HCT116 (cell line): ENCODE measurements at regions not wholly inside any gene's neighbourhood (a gene's known extent, or its start where the extent isn't known, plus 50 kb on each side); places are given as distances from the start of the nearest gene placed in this dataset.

Source experiments
- ATAC-seq: fragments of 200-7000 bp; cut with Tn5 transposase; 2 replicates; pipeline ENCODE4 v1.9.1; 2020; ENCODE audit warnings: mild to moderate bottlenecking, moderate library complexity
- BruUV-seq: library from RNA; stranded (reverse); fragments of 400-500 nt; replicated peaks from 2 replicates; lab custom pipeline; 2021; lab: Mats Ljungman, UMichigan
- CTCF ChIA-PET: fragments of 300-600 bp; sonication (Branson Sonifier 250); formaldehyde crosslinking; loops from one replicate; lab custom pipeline; 2021; ENCODE audit warnings: antibody characterized with exemption; lab: Charles Lee
- POLR2A ChIA-PET: fragments of 300-600, 350-600 bp; sonication (Branson Sonifier 250); formaldehyde crosslinking; loops from one replicate; lab custom pipeline; 2021; ENCODE audit warnings: antibody characterized with exemption; lab: Charles Lee
- RAD21 ChIA-PET, 2 experiments: fragments of 300-600 bp; sonication (Branson Sonifier 250); formaldehyde crosslinking; loops; one replicate each; lab custom pipeline; 2023; ENCODE audit warnings: low total read pairs in 2 of 2; ENCODE audit not compliant: uncharacterized antibody in 2 of 2, unreplicated experiment in 2 of 2, low non-redundant PET in 1 of 2; lab: Charles Lee
- DNase-seq: peaks from one replicate; pipeline ENCODE4 v3.0.0-alpha.2; 2010; ENCODE audit warnings: low read depth, low spot score
- H2AFZ ChIP-seq: fragments of 200-600 bp; shearing (Covaris generic), sonication (generic); 2 replicates; pipeline ENCODE4 v1.6.1; 2017; ENCODE audit warnings: low read depth, mixed run types, mixed read lengths, antibody characterized with exemption, low read length; ENCODE audit not compliant: poor library complexity, severe bottlenecking
- H3K27ac ChIP-seq: 2 replicates; pipeline ENCODE4 v1.5.1; 2012; ENCODE audit warnings: low read depth, low read length
- H3K27me3 ChIP-seq: fragments of 200-600 bp; sonication (generic); 2 replicates; pipeline ENCODE4 v1.6.1; 2016; ENCODE audit warnings: mixed run types, low read length, mixed read lengths; ENCODE audit not compliant: insufficient read depth
- H3K36me3 ChIP-seq, 2 experiments: fragments of 200-500 bp in 1 of 2; fragments of 200-600 bp in 1 of 2; sonication (Bioruptor generic) in 1 of 2; sonication (generic) in 1 of 2; 2 replicates each; pipeline versions ENCODE4 v1.5.1 to v1.6.1; 2014 to 2016; ENCODE audit warnings: low read length in 2 of 2, inconsistent platforms in 1 of 2, mixed read lengths in 1 of 2, mixed run types in 1 of 2; ENCODE audit not compliant: insufficient read depth in 2 of 2, control insufficient read depth in 1 of 2
- H3K4me1 ChIP-seq, 2 experiments: fragments of 200-600 bp in 1 of 2; sonication (generic) in 1 of 2; 2 replicates each; pipeline versions ENCODE4 v1.5.1 to v1.6.1; 2012 to 2017; ENCODE audit warnings: low read length in 2 of 2, inconsistent platforms in 1 of 2, mild to moderate bottlenecking in 1 of 2, mixed read lengths in 1 of 2, mixed run types in 1 of 2, moderate library complexity in 1 of 2; ENCODE audit not compliant: insufficient read depth in 2 of 2, control insufficient read depth in 1 of 2
- H3K4me2 ChIP-seq: fragments of 200-600 bp; sonication (generic); 2 replicates; pipeline ENCODE4 v1.6.1; 2017; ENCODE audit warnings: mixed run types, low read length, mixed read lengths
- H3K4me3 ChIP-seq, 2 experiments: fragments of 200-600 bp in 1 of 2; sonication (generic) in 1 of 2; replicated peaks in 1 of 2; 2 replicates each; pipeline ENCODE4 v1.5.1; 2011 to 2016; ENCODE audit warnings: low read length in 2 of 2, control low read depth in 1 of 2, low read depth in 1 of 2, mild to moderate bottlenecking in 1 of 2, mixed read lengths in 1 of 2, mixed run types in 1 of 2
- H3K79me2 ChIP-seq: fragments of 200-600 bp; sonication (generic); 2 replicates; pipeline ENCODE4 v1.6.1; 2017; ENCODE audit warnings: mild to moderate bottlenecking, mixed run types, low read length, moderate library complexity, mixed read lengths; ENCODE audit not compliant: insufficient read depth
- H3K9ac ChIP-seq: fragments of 200-600 bp; sonication (generic); 2 replicates; pipeline ENCODE4 v1.6.1; 2016; ENCODE audit warnings: low read length, mixed read lengths
- H3K9me2 ChIP-seq: fragments of 200-600 bp; sonication (generic), shearing (Covaris generic); 2 replicates; pipeline ENCODE4 v1.6.1; 2017; ENCODE audit warnings: mixed run types, mild to moderate bottlenecking, moderate library complexity; ENCODE audit not compliant: insufficient read depth
- H3K9me3 ChIP-seq, 2 experiments: fragments of 200-500 bp in 1 of 2; fragments of 200-600 bp in 1 of 2; sonication (Bioruptor generic) in 1 of 2; sonication (generic) in 1 of 2; 2 replicates each; pipeline ENCODE4 v1.6.1; 2014 to 2017; ENCODE audit warnings: low read length in 2 of 2, mixed read lengths in 2 of 2, inconsistent platforms in 1 of 2, low read depth in 1 of 2, mild to moderate bottlenecking in 1 of 2, mixed run types in 1 of 2, moderate library complexity in 1 of 2; ENCODE audit not compliant: control insufficient read depth in 1 of 2, insufficient read depth in 1 of 2
- H4K20me1 ChIP-seq: fragments of 200-600 bp; sonication (generic), shearing (Covaris generic); 2 replicates; pipeline ENCODE4 v1.6.1; 2017; ENCODE audit warnings: mixed run types, mild to moderate bottlenecking, moderate library complexity; ENCODE audit not compliant: insufficient read depth
- CBX3 ChIP-seq: IDR thresholded peaks from 2 replicates; pipeline ENCODE4 v1.6.1; 2012; ENCODE audit warnings: low read depth
- EGR1 ChIP-seq: IDR thresholded peaks from 2 replicates; pipeline ENCODE4 v1.6.1; 2012; ENCODE audit warnings: low read depth
- EZH2 ChIP-seq: fragments of 200-600 bp; sonication (generic); IDR thresholded peaks from 2 replicates; pipeline ENCODE4 v1.6.1; 2017; ENCODE audit warnings: antibody characterized with exemption, mixed run types
- EZH2phosphoT487 ChIP-seq: fragments of 200-600 bp; IDR thresholded peaks from 2 replicates; pipeline ENCODE4 v1.6.1; 2018; ENCODE audit warnings: antibody characterized with exemption, borderline replicate concordance
- JUND ChIP-seq: IDR thresholded peaks from 2 replicates; pipeline ENCODE4 v1.6.1; 2012
- MAX ChIP-seq: IDR thresholded peaks from 2 replicates; pipeline ENCODE4 v1.6.1; 2012
- POLR2A ChIP-seq: IDR thresholded peaks from 2 replicates; pipeline ENCODE4 v1.7.0; 2011; ENCODE audit warnings: borderline replicate concordance; ENCODE audit not compliant: insufficient read depth, insufficient read length; ENCODE audit errors: extremely low read depth
- POLR2AphosphoS5 ChIP-seq: IDR thresholded peaks from 2 replicates; pipeline ENCODE4 v1.6.1; 2011; ENCODE audit warnings: mild to moderate bottlenecking, low read depth, low read length, moderate library complexity
- RAD21 ChIP-seq: IDR thresholded peaks from 2 replicates; pipeline ENCODE4 v1.6.1; 2012; ENCODE audit warnings: low read depth, mild to moderate bottlenecking
- SIN3A ChIP-seq: IDR thresholded peaks from 2 replicates; pipeline ENCODE4 v1.6.1; 2012; ENCODE audit warnings: low read depth
- SRF ChIP-seq: IDR thresholded peaks from 2 replicates; pipeline ENCODE4 v1.6.1; 2012; ENCODE audit warnings: low read depth
- YY1 ChIP-seq: IDR thresholded peaks from 2 replicates; pipeline ENCODE4 v1.6.1; 2011; ENCODE audit warnings: low read length, low read depth, moderate library complexity, mild to moderate bottlenecking; ENCODE audit not compliant: insufficient replicate concordance; ENCODE audit errors: extremely low read depth
- intact Hi-C: fragments of 100-400 bp; cut with micrococcal nuclease; formaldehyde crosslinking; loops from 2 replicates; pipeline ENCODE4 v1.10.0; 2022
- TF ChIP-seq, protein P1 (sequence below): IDR thresholded peaks from 2 replicates; pipeline ENCODE4 v1.6.1; 2012
- TF ChIP-seq, protein P2 (sequence below), 3 experiments: fragments of 200-600 bp in 1 of 3; sonication (generic) in 1 of 3; IDR thresholded peaks in 2 of 3; conservative IDR thresholded peaks in 1 of 3; 2 replicates each; pipeline ENCODE4 v1.5.1; 2012 to 2017; ENCODE audit warnings: low read depth in 2 of 3, low read length in 2 of 3, antibody characterized with exemption in 1 of 3, borderline replicate concordance in 1 of 3, control low read depth in 1 of 3, mild to moderate bottlenecking in 1 of 3, mixed read lengths in 1 of 3, mixed run types in 1 of 3, moderate library complexity in 1 of 3; ENCODE audit not compliant: insufficient read depth in 1 of 3

- no peak overlapping the region for H2AFZ ChIP-seq
- peaks cover 3 to 26% of the 10 kb centered on the region in 2 experiments; a peak in 2 of 4 replicates for H3K9me3 ChIP-seq
- no peaks in the 10 kb centered on the region for H4K20me1 ChIP-seq
- no peaks in the 10 kb centered on the region for H3K27me3 ChIP-seq
- RAD21 ChIA-PET = no interaction called here
- POLR2A ChIA-PET = no interaction called here
- H3K4me3 ChIP-seq = no peak overlapping the region
- no peaks in the 10 kb centered on the region for H3K79me2 ChIP-seq
- BruUV-seq = no TSS peak
- no peaks in the 10 kb centered on the region for H3K4me1 ChIP-seq
- H3K9me2 ChIP-seq = no peaks in the 10 kb centered on the region
- no peak for ATAC-seq
- H3K36me3 ChIP-seq = no peaks in the 10 kb centered on the region
- intact Hi-C loops = no loop called here
- DNase-seq = no peak
- CTCF ChIA-PET = no interaction called here
- H3K4me2 ChIP-seq = no peak overlapping the region
- TF ChIP-seq EZH2 = no peak
- no peak for TF ChIP-seq EGR1
- no peak for TF ChIP-seq EZH2phosphoT487
- TF ChIP-seq, all 23 proteins: peak for 0
- no peak overlapping the region for H3K9ac ChIP-seq
- H3K27ac ChIP-seq = no peak overlapping the region
Observed at GRCh38 chr9:117595650-117596049, 108.6 kb upstream of the TLR4 start.

DNA sequence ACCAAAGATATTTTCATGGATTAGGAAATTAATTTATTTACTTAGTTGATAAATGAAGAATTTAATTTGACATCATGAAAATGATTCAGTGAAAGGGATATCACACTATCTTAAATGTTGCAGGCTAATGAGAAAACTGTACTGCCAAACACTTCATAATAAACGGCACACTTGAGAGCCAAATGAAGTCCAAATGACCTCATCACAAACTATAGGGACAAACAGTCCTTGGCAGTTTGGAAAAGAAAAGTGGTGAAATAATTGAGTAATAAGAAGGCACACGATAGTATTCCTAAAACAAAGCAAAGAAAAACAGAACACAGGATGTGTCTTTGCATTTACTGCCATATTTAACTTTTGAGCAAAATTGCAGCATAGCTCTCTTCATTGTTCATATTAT lies 116.9 kb upstream of the TLR4 start:
- peaks cover 10% of the 10 kb centered on the region in 2 experiments; a peak in 3 of 4 replicates for H3K9me3 ChIP-seq
- no peaks in the 10 kb centered on the region for H3K27me3 ChIP-seq
- no peaks in the 10 kb centered on the region for H3K79me2 ChIP-seq
- ChIA-PET POLR2A (no interaction called here), CTCF (no interaction called here), RAD21 (no interaction called here)
- no peak overlapping the region for H2AFZ ChIP-seq
- H3K36me3 ChIP-seq = no peaks in the 10 kb centered on the region
- ATAC-seq (no peak), DNase-seq (no peak)
- H3K9me2 ChIP-seq = no peaks in the 10 kb centered on the region
- H3K4me3 ChIP-seq = no peak overlapping the region
- no peak overlapping the region for H3K9ac ChIP-seq
- no peaks in the 10 kb centered on the region for H4K20me1 ChIP-seq
- H3K27ac ChIP-seq = no peak overlapping the region
- no TSS peak for BruUV-seq
- no peak for TF ChIP-seq MAX
- TF ChIP-seq YY1 = no peak
- no peak for TF ChIP-seq RAD21
- TF ChIP-seq CBX3 = no peak
- TF ChIP-seq, protein P1, sequence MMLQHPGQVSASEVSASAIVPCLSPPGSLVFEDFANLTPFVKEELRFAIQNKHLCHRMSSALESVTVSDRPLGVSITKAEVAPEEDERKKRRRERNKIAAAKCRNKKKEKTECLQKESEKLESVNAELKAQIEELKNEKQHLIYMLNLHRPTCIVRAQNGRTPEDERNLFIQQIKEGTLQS = no peak
- TF ChIP-seq, protein P2, sequence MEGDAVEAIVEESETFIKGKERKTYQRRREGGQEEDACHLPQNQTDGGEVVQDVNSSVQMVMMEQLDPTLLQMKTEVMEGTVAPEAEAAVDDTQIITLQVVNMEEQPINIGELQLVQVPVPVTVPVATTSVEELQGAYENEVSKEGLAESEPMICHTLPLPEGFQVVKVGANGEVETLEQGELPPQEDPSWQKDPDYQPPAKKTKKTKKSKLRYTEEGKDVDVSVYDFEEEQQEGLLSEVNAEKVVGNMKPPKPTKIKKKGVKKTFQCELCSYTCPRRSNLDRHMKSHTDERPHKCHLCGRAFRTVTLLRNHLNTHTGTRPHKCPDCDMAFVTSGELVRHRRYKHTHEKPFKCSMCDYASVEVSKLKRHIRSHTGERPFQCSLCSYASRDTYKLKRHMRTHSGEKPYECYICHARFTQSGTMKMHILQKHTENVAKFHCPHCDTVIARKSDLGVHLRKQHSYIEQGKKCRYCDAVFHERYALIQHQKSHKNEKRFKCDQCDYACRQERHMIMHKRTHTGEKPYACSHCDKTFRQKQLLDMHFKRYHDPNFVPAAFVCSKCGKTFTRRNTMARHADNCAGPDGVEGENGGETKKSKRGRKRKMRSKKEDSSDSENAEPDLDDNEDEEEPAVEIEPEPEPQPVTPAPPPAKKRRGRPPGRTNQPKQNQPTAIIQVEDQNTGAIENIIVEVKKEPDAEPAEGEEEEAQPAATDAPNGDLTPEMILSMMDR (IDR thresholded peaks at IDR 0.05 in 2 of 3, conservative IDR thresholded peaks at IDR 0.05 in 1 of 3; ENCODE audit: borderline replicate concordance in 1 of 3, insufficient read depth in 1 of 3, low read depth in 2 of 3, low read length in 2 of 3) = no peak
- TF ChIP-seq POLR2AphosphoS5 = no peak
- no peak for TF ChIP-seq EGR1
- no peak for TF ChIP-seq POLR2A
- TF ChIP-seq JUND = no peak
- no peak for TF ChIP-seq SRF
- no peak for TF ChIP-seq SIN3A
- intact Hi-C loops = no loop called here
- H3K4me1 ChIP-seq = no peaks in the 10 kb centered on the region
- no peak overlapping the region for H3K4me2 ChIP-seq
